GM23248 (cell line): ENCODE measurements at regions not wholly inside any gene's neighbourhood (a gene's known extent, or its start where the extent isn't known, plus 50 kb on each side); places are given as distances from the start of the nearest gene placed in this dataset.

Experiments used
- EZH2 ChIP-seq: fragments of 200-600 bp; sonication (generic); IDR thresholded peaks from 2 replicates; pipeline ENCODE4 v1.6.1; 2018; ENCODE audit warnings: antibody characterized with exemption, mild to moderate bottlenecking; ENCODE audit not compliant: insufficient read depth, poor library complexity, severe bottlenecking
- EZH2phosphoT487 ChIP-seq: fragments of 200-600 bp; sonication (generic); IDR thresholded peaks from 2 replicates; pipeline ENCODE4 v1.6.1; 2018; ENCODE audit warnings: antibody characterized with exemption, moderate library complexity, mild to moderate bottlenecking, low read depth; ENCODE audit not compliant: insufficient read depth

- TF ChIP-seq EZH2phosphoT487: no peak
- TF ChIP-seq EZH2: no peak
Observed at GRCh38 chr2:20919297-20919800, 96.4 kb upstream of the LDAH start.
